HEK293 (cell line): ENCODE measurements at regions not wholly inside any gene's neighbourhood (a gene's known extent, or its start where the extent isn't known, plus 50 kb on each side); places are given as distances from the start of the nearest gene placed in this dataset.

ENCODE experiments used
- CTCF ChIA-PET: fragments of 350-600 bp; formaldehyde crosslinking; extraction: SDS; loops from one replicate; lab custom pipeline; 2021; ENCODE audit warnings: antibody characterized with exemption; lab: Yijun Ruan, JAX
- POLR2A ChIA-PET: fragments of 300-600 bp; formaldehyde crosslinking; extraction: SDS; loops from one replicate; lab custom pipeline; 2020; ENCODE audit warnings: antibody characterized with exemption, inconsistent platforms; lab: Yijun Ruan, JAX
- H3K27ac ChIP-seq: fragments of 200-500 bp; sonication (Bioruptor generic); 2 replicates; pipeline ENCODE4 v1.5.1; 2014; ENCODE audit warnings: low read depth, low read length, control low read depth, inconsistent platforms; ENCODE audit errors: extremely low read depth
- H3K36me3 ChIP-seq, 2 experiments: fragments of 200-500 bp in 1 of 2; sonication (Bioruptor generic) in 1 of 2; 1 replicate in 1 of 2; 2 replicates in 1 of 2; pipeline ENCODE4 v1.5.1; 2014 to 2017; ENCODE audit warnings: inconsistent platforms in 2 of 2, low read length in 2 of 2; ENCODE audit not compliant: control insufficient read depth in 2 of 2, insufficient read depth in 1 of 2
- H3K4me1 ChIP-seq: fragments of 200-500 bp; sonication (Bioruptor generic); 2 replicates; pipeline ENCODE4 v1.5.1; 2014; ENCODE audit warnings: mild to moderate bottlenecking, low read length, inconsistent platforms; ENCODE audit not compliant: control insufficient read depth, insufficient read depth
- H3K4me3 ChIP-seq: 2 replicates; pipeline ENCODE4 v1.5.1; 2011; ENCODE audit warnings: low read depth, mild to moderate bottlenecking, control low read depth, low read length, moderate library complexity
- H3K9me3 ChIP-seq: fragments of 200-500 bp; sonication (Bioruptor generic); 2 replicates; pipeline ENCODE4 v1.5.1; 2014; ENCODE audit warnings: low read depth, low read length, inconsistent platforms; ENCODE audit not compliant: control insufficient read depth, insufficient read depth
- ZBTB11 ChIP-seq: fragments of 450-650 bp; formaldehyde crosslinking; conservative IDR thresholded peaks from 2 replicates; pipeline ENCODE4 v1.5.1; 2016; ENCODE audit warnings: low read depth, missing biosample characterization, missing genetic modification characterization
- ZBTB21 ChIP-seq: fragments of 450-650 bp; formaldehyde crosslinking; IDR thresholded peaks from 2 replicates; pipeline ENCODE4 v1.5.1; 2017; ENCODE audit warnings: missing biosample characterization, missing genetic modification characterization
- ZFP69B ChIP-seq: fragments of 450-650 bp; formaldehyde crosslinking; IDR thresholded peaks from 2 replicates; pipeline ENCODE4 v1.5.1; 2016; ENCODE audit warnings: missing biosample characterization, missing genetic modification characterization
- ZNF133 ChIP-seq: fragments of 450-650 bp; formaldehyde crosslinking; IDR thresholded peaks from 2 replicates; pipeline ENCODE4 v1.5.1; 2016; ENCODE audit warnings: missing biosample characterization, missing genetic modification characterization
- ZNF146 ChIP-seq: fragments of 450-650 bp; formaldehyde crosslinking; IDR thresholded peaks from 2 replicates; pipeline ENCODE4 v1.5.1; 2016; ENCODE audit warnings: missing biosample characterization, missing genetic modification characterization
- ZNF184 ChIP-seq: fragments of 450-650 bp; IDR thresholded peaks from 2 replicates; pipeline ENCODE4 v1.5.1; 2018; ENCODE audit warnings: missing biosample characterization, mild to moderate bottlenecking, missing genetic modification characterization
- ZNF324 ChIP-seq: fragments of 450-650 bp; formaldehyde crosslinking; IDR thresholded peaks from 2 replicates; pipeline ENCODE4 v1.5.1; 2016; ENCODE audit warnings: missing biosample characterization, missing genetic modification characterization
- ZNF350 ChIP-seq: fragments of 450-650 bp; formaldehyde crosslinking; IDR thresholded peaks from 2 replicates; pipeline ENCODE4 v1.5.0; 2017; ENCODE audit warnings: missing biosample characterization, mild to moderate bottlenecking, missing genetic modification characterization
- ZNF354C ChIP-seq: fragments of 450-650 bp; formaldehyde crosslinking; IDR thresholded peaks from 2 replicates; pipeline ENCODE4 v1.5.1; 2016; ENCODE audit warnings: missing biosample characterization, missing genetic modification characterization, low read depth, borderline replicate concordance
- ZNF398 ChIP-seq: fragments of 450-650 bp; formaldehyde crosslinking; IDR thresholded peaks from 2 replicates; pipeline ENCODE4 v1.5.1; 2017; ENCODE audit warnings: missing biosample characterization, missing genetic modification characterization
- ZNF548 ChIP-seq: fragments of 450-650 bp; formaldehyde crosslinking; IDR thresholded peaks from 2 replicates; pipeline ENCODE4 v1.5.1; 2016; ENCODE audit warnings: missing biosample characterization, missing genetic modification characterization
- ZNF561 ChIP-seq: fragments of 450-650 bp; IDR thresholded peaks from 2 replicates; pipeline ENCODE4 v1.5.1; 2018; ENCODE audit warnings: missing biosample characterization, missing genetic modification characterization, borderline replicate concordance
- ZNF600 ChIP-seq: fragments of 450-650 bp; formaldehyde crosslinking; IDR thresholded peaks from 2 replicates; pipeline ENCODE4 v1.5.1; 2016; ENCODE audit warnings: missing biosample characterization, missing genetic modification characterization
- ZNF610 ChIP-seq: fragments of 450-650 bp; formaldehyde crosslinking; IDR thresholded peaks from 2 replicates; pipeline ENCODE4 v1.5.1; 2016; ENCODE audit warnings: missing biosample characterization, missing genetic modification characterization, borderline replicate concordance
- ZNF654 ChIP-seq: fragments of 450-650 bp; formaldehyde crosslinking; IDR thresholded peaks from 2 replicates; pipeline ENCODE4 v1.5.1; 2016; ENCODE audit warnings: low read depth, missing biosample characterization, missing genetic modification characterization
- ZNF701 ChIP-seq: fragments of 450-650 bp; formaldehyde crosslinking; IDR thresholded peaks from 2 replicates; pipeline ENCODE4 v1.5.1; 2016; ENCODE audit warnings: missing biosample characterization, missing genetic modification characterization
- TF ChIP-seq, protein P1 (sequence below): fragments of 450-650 bp; formaldehyde crosslinking; IDR thresholded peaks from 2 replicates; pipeline ENCODE4 v1.5.1; 2016; ENCODE audit warnings: missing biosample characterization, missing genetic modification characterization
- TF ChIP-seq, protein P2 (sequence below): fragments of 450-650 bp; formaldehyde crosslinking; IDR thresholded peaks from 2 replicates; pipeline ENCODE4 v1.5.1; 2017; ENCODE audit warnings: missing biosample characterization, mild to moderate bottlenecking, missing genetic modification characterization, moderate library complexity
- TF ChIP-seq, protein P3 (sequence below): fragments of 450-650 bp; formaldehyde crosslinking; IDR thresholded peaks from 2 replicates; pipeline ENCODE4 v1.5.1; 2017; ENCODE audit warnings: missing biosample characterization, missing genetic modification characterization

DNA sequence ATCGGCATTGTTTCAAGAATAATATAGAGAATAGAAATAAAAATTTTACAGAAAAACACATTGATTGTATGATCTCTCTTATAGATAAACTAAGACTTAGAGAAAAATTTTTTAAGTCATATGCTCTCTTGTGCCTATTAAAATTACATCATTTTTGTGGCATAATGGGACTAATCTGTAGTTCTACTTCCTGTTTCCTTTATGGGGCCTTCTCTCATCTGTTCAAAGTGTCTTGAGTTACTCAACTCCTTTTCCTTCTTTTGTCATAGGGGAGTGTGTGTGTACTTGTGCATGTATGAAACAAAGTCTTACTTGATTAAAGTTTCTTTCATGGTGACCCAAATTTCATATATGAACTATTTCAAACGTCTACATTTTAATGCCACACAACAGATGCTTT, 1448.9 kb upstream of the TENM3 start:
- CTCF ChIA-PET = no interaction called here
- no peaks in the 10 kb centered on the region for H3K36me3 ChIP-seq
- no peaks in the 10 kb centered on the region for H3K4me1 ChIP-seq
- POLR2A ChIA-PET = no interaction called here
- no peak overlapping the region for H3K27ac ChIP-seq
- H3K9me3 ChIP-seq = no peaks in the 10 kb centered on the region
- no peak for TF ChIP-seq ZNF610 (tag by site-specific recombination)
- TF ChIP-seq, protein P1, sequence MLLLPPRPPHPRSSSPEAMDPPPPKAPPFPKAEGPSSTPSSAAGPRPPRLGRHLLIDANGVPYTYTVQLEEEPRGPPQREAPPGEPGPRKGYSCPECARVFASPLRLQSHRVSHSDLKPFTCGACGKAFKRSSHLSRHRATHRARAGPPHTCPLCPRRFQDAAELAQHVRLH (tag by site-specific recombination) = no peak
- no peak for TF ChIP-seq ZNF701 (tag by site-specific recombination)
- no peak for TF ChIP-seq ZNF398 (tag by site-specific recombination)
- TF ChIP-seq ZNF561 (tag by site-specific recombination) = no peak
- TF ChIP-seq, protein P2, sequence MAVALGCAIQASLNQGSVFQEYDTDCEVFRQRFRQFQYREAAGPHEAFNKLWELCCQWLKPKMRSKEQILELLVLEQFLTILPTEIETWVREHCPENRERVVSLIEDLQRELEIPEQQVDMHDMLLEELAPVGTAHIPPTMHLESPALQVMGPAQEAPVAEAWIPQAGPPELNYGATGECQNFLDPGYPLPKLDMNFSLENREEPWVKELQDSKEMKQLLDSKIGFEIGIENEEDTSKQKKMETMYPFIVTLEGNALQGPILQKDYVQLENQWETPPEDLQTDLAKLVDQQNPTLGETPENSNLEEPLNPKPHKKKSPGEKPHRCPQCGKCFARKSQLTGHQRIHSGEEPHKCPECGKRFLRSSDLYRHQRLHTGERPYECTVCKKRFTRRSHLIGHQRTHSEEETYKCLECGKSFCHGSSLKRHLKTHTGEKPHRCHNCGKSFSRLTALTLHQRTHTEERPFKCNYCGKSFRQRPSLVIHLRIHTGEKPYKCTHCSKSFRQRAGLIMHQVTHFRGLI (tag by site-specific recombination) = no peak
- no peak for TF ChIP-seq ZNF354C (tag by site-specific recombination)
- no peak for TF ChIP-seq ZNF350 (tag by site-specific recombination)
- no peak for TF ChIP-seq ZNF184 (tag by site-specific recombination)
- TF ChIP-seq ZNF324 (tag by site-specific recombination) = no peak
- no peak for TF ChIP-seq ZFP69B (tag by site-specific recombination)
- TF ChIP-seq ZNF600 (tag by site-specific recombination) = no peak
- H3K4me3 ChIP-seq = no peak overlapping the region

DNA sequence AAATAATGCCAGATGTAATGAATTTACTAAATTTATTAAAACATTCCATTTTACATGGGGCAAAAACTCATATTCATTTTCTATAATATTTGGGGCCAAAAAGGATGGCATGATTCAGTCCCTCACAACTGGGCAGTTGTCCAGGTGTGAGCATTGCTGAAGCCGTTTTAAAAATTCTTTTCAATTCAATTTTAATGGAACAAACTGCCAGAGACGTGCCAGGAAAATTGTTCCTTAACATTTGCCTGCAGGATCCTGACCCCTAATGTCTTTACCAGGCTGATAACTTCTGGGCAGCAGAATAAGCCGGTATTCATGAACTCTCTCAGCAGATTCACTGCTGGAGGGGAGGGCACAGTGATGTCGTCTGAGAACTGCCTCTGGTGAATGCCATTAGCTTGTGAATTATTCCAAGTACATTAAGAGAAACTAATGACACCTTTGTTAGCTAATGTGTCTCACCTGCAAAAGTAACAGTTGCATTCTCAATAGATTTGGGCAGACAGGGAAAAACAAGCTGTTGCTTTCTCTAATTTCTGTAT, 1445.1 kb upstream of the TENM3 start:
- no peaks in the 10 kb centered on the region for H3K9me3 ChIP-seq
- no peaks in the 10 kb centered on the region for H3K36me3 ChIP-seq
- H3K4me3 ChIP-seq = no peak overlapping the region
- no peaks in the 10 kb centered on the region for H3K4me1 ChIP-seq
- H3K27ac ChIP-seq = no peak overlapping the region
- TF ChIP-seq, protein P3, sequence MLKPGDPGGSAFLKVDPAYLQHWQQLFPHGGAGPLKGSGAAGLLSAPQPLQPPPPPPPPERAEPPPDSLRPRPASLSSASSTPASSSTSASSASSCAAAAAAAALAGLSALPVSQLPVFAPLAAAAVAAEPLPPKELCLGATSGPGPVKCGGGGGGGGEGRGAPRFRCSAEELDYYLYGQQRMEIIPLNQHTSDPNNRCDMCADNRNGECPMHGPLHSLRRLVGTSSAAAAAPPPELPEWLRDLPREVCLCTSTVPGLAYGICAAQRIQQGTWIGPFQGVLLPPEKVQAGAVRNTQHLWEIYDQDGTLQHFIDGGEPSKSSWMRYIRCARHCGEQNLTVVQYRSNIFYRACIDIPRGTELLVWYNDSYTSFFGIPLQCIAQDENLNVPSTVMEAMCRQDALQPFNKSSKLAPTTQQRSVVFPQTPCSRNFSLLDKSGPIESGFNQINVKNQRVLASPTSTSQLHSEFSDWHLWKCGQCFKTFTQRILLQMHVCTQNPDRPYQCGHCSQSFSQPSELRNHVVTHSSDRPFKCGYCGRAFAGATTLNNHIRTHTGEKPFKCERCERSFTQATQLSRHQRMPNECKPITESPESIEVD (tag by site-specific recombination) = no peak
- TF ChIP-seq ZBTB11 (tag by site-specific recombination) = no peak
- no peak for TF ChIP-seq ZNF133 (tag by site-specific recombination)
- no peak for TF ChIP-seq ZNF548 (tag by site-specific recombination)
- no peak for TF ChIP-seq ZNF146 (tag by site-specific recombination)
- no peak for TF ChIP-seq ZNF654 (tag by site-specific recombination)
- no peak for TF ChIP-seq ZBTB21 (tag by site-specific recombination)
- ChIA-PET POLR2A (no interaction called here), CTCF (interaction anchor here (0.6 kb wide), 1 partner anchor 29 kb away, joined by 3 read pairs; no protein-coding TSS in a partner anchor)
